ENCODE measurements at regions not wholly inside any gene's neighbourhood (a gene's known extent, or its start where the extent isn't known, plus 50 kb on each side); places are given as distances from the start of the nearest gene placed in this dataset.

GRCh38 chr1:68329096-68329835 is 96.9 kb upstream of the WLS start:
- no peak for TF ChIP-seq CTCF (optimal IDR thresholded peaks at IDR 0.05 in 1 of 3, IDR thresholded peaks at IDR 0.05 in 1 of 3, conservative IDR thresholded peaks at IDR 0.05 in 1 of 3; ENCODE audit: extremely low read depth in 1 of 3, insufficient read depth in 2 of 3, low read length in 3 of 3)
- no peak for TF ChIP-seq EZH2 (IDR thresholded peaks at IDR 0.05; ENCODE audit: low read length)
